EH (cell line): ENCODE measurements at regions not wholly inside any gene's neighbourhood (a gene's known extent, or its start where the extent isn't known, plus 50 kb on each side); places are given as distances from the start of the nearest gene placed in this dataset.

Source experiments
- DNase-seq: peaks from one replicate; pipeline ENCODE4 v3.0.0-alpha.2; 2015; ENCODE audit warnings: low read depth

DNA sequence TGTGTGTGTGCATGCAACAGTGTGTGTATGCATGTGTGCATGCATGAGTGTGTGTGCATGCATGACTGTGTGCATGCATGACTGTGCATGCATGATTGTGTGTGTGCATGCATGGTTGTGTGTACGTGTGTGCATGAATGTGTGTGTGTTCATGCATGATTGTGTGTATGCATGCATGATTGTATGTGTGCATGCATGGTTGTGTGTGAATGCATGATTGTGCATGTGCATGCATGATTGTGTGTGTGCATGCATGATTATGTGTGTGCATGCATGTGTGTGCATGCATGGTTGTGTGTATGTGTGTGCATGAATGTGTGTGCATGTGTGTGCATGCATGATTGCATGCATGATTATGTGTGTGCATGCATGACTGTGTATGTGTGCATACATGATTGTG is 1052.0 kb downstream of the TBC1D22A start:
- no peak for DNase-seq

DNA sequence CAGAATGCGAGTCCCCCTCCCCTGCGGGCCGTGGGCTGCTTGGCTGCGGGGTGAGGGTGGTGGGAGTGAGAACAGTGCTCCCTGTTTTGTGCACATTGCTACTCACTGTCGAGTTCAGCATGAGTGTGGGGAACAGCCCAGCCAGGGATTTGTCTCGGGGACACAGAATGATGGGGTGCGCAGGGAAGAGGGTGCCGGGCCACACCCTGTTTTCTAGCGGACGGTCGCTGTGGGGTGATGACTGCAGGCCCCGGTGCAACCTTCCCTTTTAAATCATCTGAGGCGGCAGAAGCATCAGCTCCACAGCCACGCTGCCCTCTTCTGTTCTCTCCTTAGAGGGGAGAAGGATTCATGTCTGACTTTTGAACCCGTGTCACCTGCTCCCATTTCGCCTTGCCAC is 1051.2 kb downstream of the TBC1D22A start:
- no peak for DNase-seq

DNA sequence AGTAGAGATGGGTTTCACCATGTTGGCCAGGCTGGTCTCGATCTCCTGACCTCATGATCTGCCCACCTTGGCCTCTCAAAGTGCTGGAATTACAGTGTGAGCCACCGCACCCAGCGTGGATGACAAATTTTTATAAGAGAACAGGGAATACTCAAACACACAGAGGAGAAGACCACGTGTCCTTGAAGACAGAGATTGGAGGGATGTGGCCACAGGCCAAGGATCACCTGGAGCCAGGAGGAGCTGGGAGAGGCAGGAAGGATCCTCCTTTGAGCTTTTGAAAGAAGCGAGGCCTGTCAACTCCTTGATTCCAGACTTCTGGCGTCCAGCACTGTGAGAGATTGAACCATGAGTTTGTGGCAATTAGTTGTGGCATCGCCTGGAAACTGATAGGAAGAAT is 1049.5 kb downstream of the TBC1D22A start:
- DNase-seq = no peak

DNA sequence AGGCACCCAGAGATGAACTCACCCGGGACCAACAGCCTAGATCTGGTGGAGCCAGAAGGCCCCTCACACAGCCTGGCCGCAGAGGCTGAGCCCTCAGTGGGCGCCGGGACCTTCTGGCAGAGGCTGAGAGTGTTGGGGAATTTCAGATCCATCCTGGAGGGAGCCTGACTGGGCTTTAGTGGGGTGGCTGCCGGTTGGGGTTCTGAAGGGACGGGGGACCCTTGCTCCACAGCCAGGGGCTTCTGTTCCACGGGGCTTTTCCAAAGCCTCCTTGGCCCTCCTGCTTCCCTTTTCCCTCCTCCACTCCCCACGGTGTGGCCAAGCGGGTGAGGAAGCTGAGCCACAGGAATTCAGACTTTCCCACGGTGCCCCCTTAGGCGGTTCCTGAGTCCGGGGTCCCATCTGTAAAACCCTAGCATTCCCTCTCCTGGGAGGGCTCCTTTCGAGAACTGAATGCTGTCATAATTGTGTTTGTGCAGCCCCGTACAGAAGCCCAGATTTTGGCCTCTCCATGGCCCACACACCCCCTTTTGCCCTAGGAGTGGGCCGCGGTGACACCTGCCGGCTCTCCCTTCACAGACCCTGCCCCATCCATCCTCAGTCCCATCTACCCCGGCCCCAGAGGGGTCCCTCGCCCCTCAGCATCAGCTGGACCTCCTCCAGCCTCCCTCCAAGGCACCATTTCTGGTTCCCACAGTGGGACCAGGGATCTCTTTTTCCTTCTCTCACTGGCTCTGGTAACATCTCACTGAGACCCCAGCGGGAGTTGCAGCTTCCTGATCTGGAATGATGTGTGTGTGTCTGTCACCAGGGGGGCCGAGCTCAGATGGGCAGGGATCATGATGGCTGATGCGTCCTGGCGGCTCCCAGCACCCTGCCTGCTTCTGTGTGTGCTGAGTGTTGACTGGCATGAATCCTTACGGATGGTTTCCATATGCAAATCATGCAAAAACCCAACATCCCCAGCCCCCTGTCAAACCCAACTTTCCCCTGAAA is 1048.4 kb downstream of the TBC1D22A start:
- no peak for DNase-seq

DNA sequence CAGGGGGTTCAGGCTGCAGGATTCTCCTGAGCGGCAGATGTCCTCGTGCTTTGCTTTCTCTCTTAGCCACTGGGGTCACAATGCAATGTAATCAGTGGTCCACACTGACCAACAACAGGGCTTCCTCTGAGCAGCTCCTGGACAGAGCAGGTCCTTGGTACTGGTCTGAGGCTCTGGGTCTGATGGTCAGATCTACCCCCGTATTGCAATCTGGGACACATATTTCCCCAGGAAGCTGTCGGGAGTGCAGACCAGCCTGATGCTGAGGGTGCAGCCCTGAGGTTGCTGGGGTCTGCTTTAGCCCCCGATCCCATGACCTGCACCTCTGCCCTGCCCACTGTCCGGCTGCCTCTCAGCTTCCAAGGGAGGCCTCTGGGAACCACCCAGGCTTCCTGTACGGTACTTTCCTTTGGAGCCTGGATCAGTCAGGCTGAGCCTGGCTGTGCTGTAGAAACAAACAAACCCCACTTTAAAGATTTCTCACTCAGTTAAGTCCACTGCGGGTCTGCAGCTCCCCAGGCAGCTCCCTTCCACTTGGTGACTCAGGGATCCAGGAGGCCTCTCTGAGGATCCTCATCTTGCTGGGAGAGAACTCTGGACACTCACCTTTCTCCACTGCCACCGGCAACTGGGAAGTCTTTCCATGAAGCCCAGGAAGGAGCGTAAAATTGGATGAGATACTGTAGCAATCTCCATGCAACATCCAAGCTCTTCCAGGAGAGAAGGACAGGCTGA is 1046.6 kb downstream of the TBC1D22A start:
- DNase-seq = no peak

DNA sequence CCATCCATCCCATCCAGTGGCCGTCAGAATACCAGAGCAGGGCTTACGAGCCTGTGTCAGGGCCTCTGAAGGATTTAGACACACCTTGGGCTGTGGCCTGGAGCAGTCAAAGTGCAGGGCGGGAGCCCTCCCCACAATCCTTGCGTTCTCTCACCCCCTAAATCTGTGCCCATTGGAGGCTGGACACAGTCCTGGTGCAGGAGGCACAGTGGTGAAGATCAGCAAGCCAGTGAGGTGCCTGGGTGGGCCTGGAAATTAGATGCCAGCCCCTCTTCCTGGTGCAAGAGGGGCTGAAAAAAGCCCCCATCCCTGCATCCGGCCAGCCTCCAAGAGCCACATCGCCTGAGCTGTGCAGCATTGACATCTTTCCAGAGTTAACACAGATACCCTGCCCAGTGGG is 1045.8 kb downstream of the TBC1D22A start:
- DNase-seq = no peak

DNA sequence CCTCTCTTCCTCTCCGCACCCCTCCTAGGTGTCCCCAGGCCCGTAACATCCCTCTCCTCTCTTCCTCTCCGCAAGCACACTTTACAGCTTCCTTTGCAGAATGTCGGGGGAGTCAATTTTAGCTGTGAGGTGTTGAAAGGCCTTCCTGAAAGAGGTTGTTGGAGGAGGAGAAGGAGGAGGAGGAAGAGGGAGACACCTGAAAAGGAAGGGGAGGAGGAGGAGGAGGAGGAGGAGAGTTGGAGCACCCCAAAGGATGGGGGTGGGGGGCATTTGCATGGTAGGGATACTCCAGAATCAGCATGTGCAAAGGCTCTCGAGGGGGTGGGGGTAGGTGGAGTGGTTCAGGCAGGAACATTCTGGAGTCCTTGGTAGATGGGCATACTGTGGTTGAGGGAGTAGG is 1045.1 kb downstream of the TBC1D22A start:
- no peak for DNase-seq

DNA sequence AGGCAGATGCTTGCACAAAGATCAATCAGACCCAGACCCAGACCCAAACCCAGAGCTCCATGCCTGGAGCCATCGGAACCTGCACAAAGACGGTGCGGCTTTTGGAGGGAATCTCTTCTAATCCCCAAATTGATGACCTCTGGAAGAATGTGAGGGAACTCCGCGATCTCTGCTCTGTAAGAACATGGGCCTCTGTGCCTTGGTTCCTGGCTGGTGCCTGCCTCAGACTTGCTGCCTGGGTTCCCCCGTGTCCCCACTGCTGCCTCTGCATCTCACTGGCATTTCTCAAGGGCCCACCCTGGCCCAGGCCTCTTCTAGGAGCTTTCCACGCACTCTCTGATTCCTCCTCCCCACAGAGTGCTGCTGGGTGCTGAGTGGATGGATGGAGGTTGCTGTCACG is 1044.4 kb downstream of the TBC1D22A start:
- DNase-seq = no peak

DNA sequence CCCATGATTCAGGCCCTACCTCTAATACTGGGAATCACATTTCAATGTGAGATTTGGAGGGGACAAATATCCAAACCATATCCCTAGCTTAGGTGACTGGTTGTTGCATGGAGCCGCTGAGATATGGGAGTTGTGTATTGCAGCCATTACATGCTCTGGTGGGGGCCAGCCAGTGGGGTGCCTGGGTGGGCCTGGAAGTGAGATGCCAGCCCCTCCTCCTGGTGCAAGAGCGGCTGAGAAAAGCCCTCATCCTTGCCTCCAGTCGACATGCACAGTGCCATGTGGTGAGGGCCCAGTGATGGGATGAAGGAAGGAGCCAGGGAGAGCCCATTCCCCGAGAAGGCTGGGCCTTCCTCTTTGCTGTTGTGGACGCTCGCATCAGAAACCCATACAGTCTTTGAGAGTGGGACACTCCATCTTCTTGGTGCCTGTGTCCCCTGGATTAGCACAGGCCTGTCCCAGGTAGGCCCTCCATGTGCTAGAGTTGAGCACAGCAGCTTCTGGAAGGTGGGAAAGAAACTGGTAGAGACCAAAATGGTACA is 1043.0 kb downstream of the TBC1D22A start:
- DNase-seq = no peak

DNA sequence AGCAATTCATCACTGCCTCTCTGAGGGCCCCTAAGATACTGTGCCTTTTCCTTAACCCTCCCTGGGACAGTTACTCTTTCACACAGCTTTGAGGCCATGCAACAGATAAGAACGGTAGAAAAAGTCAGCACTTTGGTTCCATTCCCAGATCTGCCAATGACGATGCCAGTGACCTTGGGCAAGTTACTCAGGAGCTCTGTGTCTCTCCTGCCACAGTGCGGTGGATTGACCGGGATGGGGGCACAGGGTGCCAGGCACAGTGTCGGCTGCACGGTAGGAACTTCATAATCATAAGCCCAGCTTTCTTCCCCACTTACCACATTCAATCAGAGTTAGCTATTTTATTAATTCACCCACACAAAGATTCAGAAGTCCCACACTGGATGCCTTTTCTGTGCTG is 1041.8 kb downstream of the TBC1D22A start:
- no peak for DNase-seq

DNA sequence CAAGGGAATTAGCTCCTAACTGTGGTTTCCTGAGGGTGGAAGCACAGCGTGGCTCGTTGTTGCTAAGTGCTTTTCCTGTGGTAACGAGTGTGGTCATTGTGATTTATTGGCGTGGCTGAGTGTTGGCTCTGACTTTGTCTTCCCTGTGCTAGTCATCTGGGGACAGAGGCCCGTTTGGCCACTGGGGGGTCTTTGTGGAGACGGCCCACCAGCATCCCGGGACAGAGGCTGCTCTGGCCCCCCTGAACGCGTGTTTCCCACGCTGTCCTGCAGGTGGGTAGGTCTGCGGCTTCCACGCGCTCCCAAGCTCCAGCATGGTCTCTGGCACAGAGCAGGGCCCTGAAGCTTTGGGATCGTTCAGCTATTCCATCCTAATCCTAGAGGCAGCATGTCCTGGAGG is 1040.0 kb downstream of the TBC1D22A start:
- DNase-seq = no peak

DNA sequence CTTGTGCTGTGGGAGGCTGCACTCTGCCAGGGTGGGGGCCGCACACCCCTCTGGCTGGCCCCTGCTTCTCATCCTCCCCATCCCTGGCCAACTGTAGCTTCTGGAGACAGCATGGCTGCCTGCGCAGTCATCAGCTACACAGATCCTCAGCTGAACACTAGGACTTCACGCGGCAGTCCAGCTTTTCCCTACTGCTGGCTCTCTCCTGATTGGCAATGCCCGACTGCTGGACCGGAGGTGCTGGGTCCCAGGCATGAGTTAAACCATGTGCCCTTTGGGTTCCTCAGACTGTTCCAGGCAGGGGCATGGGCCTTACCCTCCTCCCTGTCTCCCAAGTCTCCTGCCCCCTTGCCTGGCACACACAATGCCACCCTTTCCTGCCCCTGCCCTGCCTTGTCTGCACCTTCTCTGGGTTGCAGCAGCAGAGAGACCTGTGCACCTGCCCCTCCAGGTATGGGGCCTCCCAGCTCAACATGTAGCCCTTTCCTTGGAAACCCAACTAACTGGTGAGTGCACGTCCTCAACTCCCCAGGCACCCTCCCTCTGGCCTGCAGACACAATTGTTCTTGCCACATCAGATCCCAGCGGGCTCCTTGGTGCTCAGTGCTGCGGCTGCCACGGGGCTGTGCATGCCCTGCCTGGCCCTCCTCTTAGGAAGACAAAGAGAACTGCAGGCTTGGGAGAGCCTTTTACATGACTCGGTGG is 1039.2 kb downstream of the TBC1D22A start:
- DNase-seq = no peak

DNA sequence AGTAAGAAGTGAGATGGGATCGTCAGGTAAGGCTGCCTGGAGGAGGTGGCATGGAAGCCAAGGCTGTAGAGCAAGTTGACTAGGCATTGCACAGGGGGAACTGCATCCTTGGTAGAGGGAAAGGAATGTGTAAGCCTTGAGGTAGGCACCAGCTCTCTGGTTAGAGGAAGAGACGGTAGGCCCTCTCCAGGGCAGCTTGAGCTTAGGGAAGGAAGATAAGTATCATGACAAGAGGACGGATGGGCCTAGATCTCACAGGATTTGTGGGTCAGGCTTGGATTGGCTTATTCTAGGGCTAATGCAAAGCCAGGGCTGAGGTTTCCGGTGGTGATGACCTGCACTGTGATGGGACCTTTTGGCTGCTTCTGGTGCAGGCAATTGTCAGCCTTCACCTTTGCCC is 1035.8 kb downstream of the TBC1D22A start:
- no peak for DNase-seq

DNA sequence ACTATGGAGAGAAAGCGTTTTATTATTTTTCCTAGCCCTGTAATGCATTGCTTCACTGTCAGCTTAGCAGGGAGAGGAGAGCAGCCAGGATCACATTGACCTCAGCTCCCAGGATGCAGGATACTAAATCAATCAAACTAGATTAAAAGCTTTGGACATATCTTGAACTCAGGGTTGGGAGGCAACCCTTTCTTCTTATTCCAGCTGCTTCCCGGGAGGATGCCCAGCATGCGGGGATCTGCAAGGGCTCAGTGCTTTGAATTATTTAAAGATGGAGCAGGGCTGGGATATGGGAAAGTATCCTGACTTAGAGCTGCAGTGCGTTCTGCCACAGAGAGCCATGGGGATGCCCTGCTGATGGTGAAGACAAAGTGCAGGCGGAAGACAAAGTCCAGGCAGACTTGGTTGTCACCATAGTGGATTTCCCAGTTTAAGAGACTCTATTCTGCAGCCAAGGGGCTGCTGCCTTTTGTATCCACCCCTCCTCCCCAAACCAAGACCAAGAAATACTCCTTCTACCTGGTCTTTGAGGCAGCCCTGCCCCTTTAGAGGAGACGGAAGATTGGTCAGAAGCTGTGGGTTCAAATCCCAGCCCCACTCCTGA is 1035.0 kb downstream of the TBC1D22A start:
- no peak for DNase-seq

DNA sequence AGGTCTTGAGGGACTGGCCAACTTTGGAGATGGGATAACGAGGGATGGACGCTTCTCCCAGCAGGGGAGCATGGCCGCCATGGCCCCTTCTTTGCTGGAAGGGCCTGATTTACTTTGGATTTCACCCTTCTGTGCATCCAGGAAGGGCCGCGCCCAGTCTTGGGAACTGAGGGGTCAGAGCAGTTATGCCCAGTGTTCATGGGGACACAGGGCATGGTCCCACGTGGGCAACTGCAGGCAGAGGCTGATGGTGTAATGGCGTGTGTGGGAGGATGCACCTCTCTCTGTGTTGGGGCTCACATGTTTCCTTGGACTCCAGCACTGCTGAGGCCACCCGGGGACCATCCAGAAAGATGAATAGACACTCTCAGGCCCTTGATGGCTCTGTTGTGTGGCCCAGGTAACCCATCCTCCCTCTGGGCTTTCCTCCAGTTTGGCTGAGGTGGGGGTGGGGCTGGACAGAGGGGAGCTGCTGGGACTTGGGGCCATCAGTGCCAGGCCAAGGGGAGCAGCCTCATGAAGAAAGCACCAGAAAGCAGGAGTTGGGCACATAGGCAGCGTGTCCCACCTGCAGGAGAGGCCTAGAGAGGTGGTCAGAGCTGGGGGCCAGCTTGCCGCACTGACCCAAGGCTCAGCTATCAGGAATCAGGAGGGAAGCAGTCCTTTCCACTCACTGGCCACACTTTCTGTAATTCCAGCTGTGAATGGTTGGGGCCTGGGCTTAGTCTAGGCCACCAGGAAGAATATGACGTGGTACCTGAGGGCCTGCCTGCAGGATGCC is 1033.9 kb downstream of the TBC1D22A start:
- DNase-seq = no peak

DNA sequence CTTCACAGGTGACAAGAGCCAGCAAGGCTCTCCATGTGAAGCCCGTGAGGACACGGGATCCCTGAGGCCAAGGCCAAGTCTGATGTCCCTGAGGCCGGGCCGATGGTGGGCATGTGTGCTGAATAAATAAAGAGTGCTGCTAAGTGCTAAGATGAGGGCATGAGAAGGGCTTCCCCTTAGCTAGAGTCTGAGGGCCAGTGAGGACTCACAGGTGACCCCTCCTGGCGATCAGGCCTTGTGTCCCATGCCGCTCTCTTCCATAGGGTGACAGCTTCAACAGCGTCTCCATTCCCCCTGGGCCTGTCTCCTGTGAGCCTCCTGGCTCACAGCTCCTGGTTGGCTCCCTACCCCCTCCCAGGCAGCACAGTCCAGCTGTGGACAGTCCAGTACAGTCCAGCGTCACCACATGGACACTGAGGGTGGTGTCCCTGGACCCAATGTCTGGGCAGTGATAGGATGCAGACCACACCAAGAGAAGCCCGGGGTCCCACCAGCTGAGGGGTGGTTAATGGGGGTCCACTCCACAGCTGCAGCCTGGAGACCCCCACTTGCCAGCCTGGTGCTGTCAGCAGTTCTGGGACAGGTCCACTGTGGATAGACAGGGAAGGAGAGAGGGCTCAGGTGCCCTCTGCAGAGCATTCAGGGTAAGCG is 1033.2 kb downstream of the TBC1D22A start:
- no peak for DNase-seq

DNA sequence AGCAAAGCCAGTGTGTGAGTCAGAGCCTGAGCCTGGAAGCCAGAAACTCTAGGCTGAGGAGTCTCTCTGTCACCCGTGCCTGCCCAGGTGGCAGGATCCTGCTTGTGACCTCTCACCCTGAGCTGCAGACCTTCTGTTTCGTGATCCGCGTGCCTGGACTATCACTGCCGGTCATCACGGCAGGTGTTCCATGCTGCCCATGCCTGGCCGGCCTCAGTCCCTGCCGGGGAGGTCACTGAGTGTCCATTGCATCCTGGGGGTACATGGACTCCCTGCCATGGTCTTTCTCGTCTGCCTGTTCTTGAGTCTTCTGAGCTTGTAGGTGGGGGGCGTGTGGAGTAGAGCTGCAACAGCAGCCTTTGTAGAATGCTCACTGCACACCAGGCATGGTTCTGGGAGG is 1032.4 kb downstream of the TBC1D22A start:
- no peak for DNase-seq

DNA sequence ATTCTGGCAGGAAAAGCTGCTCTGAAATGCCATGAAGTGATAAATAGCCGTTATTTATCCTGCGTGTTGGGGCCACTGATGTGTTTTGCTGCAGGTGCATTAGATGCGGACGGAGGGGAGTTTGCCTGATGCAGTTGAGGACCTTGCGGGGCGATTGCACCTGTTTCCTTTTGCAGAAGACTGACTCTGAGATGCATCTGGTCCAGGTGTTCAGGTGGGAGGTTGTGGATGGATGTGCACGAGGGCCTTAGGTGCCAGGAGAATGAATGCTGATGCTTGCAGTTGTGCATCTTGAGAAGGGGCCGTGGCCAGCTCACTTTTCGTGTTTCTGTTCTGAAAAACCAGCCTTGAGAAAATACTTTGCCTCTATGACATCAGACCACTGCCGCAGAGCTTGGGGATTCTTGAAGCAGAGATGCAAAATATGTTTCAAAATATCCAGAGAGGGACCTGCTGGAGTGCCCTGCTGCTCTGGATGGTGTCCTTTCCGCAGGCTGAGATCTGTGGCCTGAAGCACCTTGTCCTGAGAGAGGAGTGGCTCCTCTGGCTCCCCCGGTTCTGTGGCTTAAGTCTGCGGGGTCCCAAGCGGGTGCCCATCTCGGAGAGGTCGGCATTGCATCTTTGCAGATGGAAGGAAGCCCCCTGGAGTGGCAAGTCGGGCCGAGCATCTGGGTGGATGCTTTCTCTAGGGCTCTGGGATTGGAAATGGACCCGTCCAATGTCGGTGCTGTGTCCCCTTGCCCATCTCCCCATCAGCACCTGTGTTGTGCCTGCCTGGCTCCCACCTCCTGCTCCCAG is 1031.1 kb downstream of the TBC1D22A start:
- DNase-seq = no peak

DNA sequence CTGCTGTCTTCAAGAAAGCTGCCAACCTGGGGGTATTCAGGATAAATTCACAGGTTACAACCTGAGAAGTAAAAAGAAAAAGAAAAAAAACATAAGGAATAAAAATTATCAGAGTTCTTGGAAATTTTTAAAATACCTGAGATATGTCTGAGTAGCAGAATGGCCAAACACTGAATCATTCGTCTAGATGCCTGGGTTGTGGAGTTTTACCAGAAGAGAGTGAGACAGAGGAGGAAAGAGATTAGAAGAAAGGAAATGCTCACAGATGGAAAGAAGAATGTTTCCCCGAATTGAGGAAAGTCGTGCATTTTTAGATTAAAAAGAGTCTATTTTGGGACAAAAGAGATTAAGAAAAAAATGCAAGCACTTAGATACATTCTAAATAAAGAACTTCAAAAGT is 1026.7 kb downstream of the TBC1D22A start:
- no peak for DNase-seq

DNA sequence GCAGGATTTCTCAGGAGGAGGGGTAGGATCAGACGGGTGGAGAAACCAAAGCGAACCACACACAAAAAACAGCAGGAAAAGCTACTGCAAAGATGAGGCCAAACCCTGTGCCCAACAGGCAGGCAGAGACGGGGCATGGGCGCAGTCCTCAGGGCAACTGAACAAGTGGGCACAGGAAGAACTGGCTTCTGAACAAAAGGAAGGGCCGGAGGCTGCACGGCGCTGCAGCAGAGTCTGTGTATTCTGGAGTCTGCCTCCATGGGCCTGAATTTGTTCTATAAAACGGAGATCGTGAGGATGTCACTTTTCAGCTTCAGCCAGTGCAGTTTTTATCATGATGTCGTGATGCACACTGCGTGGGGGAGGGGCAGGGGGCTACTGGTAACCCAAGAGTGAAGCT is 1026.0 kb downstream of the TBC1D22A start:
- no peak for DNase-seq
